Uterus (tissue), 3 donors: ENCODE measurements at regions not wholly inside any gene's neighbourhood (a gene's known extent, or its start where the extent isn't known, plus 50 kb on each side); places are given as distances from the start of the nearest gene placed in this dataset.

ENCODE experiments used
- DNase-seq, 2 donors: peaks; one replicate each; pipeline ENCODE4 v3.0.0-alpha.2; 2019 to 2020
- H3K27ac ChIP-seq, 2 donors: fragments of 200-600 bp; sonication (generic); 1 replicate in 1 of 2; 2 replicates in 1 of 2; pipeline ENCODE4 v1.5.1; 2016 to 2018
- H3K27me3 ChIP-seq, 2 donors: fragments of 200-600 bp; sonication (generic); one replicate each; pipeline ENCODE4 v1.5.1; 2018 to 2019; ENCODE audit warnings: control low read depth in 1 of 2
- H3K36me3 ChIP-seq, 2 donors: fragments of 200-600 bp; sonication (generic); one replicate each; pipeline ENCODE4 v1.5.1; 2019; ENCODE audit warnings: control low read depth in 1 of 2
- H3K4me1 ChIP-seq, 2 donors: fragments of 200-600 bp; sonication (generic); one replicate each; pipeline ENCODE4 v1.5.1; 2018 to 2019; ENCODE audit warnings: control low read depth in 1 of 2
- H3K4me3 ChIP-seq, 2 donors: fragments of 200-600 bp; sonication (generic); 1 replicate in 1 of 2; 2 replicates in 1 of 2; pipeline ENCODE4 v1.5.1; 2018 to 2019; ENCODE audit warnings: mild to moderate bottlenecking in 1 of 2
- H3K9me3 ChIP-seq, 2 donors: fragments of 200-600 bp; sonication (generic); one replicate each; pipeline ENCODE4 v1.5.1; 2019; ENCODE audit warnings: control low read depth in 1 of 2
- CTCF ChIP-seq, 4 experiments: fragments of 200-600 bp in 2 of 4; fragments of 450-650 bp in 2 of 4; sonication (generic) in 2 of 4; IDR thresholded peaks; one replicate each; pipeline ENCODE4 v1.5.1; 2016 to 2019; ENCODE audit warnings: antibody characterized with exemption in 4 of 4, mild to moderate bottlenecking in 2 of 4, moderate library complexity in 1 of 4
- POLR2A ChIP-seq, 2 donors: fragments of 450-650 bp; IDR thresholded peaks; one replicate each; pipeline ENCODE4 v1.6.1; 2016; ENCODE audit warnings: antibody characterized with exemption in 2 of 2, mild to moderate bottlenecking in 1 of 2, moderate library complexity in 1 of 2
- intact Hi-C: fragments of 100-400 bp; cut with DNase I; formaldehyde crosslinking; loops from one replicate; pipeline ENCODE4 v1.15.1; 2023; ENCODE audit warnings: low total_unique reads
- donor health status: DM: yes; HTN: yes; CAD: no.

DNA sequence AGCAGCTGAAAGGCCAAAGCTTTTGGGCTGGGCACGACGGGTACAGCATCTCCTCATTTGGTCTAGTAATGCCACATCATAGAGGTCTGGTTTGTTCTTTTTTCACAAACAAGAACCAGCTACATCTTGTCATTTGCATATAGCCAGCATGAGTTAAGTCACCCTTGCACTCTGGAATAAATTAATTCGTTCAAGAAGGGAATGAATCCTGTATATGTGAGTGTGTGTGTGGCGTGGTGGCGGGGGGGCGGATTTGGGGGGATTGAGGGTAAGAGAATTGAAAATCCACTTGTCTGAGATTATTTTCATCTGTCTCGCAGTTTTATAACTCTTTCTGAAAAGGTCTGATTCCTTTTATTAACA, 380.0 kb upstream of the CAMK1G start:
- peaks cover 0 to 5% of the 10 kb centered on the region in 2 donors for H3K4me1 ChIP-seq
- TF ChIP-seq POLR2A (IDR thresholded peaks at IDR 0.05) (no peak), CTCF (IDR thresholded peaks at IDR 0.05) (no peak)
- DNase-seq, result no peak
- H3K9me3 ChIP-seq, result no peaks in the 10 kb centered on the region
- H3K36me3 ChIP-seq, result no peaks in the 10 kb centered on the region
- intact Hi-C loops, result no loop called here
- H3K27me3 ChIP-seq, result no peaks in the 10 kb centered on the region
- H3K4me3 ChIP-seq, result no peak overlapping the region
- H3K27ac ChIP-seq, result no peak overlapping the region

DNA sequence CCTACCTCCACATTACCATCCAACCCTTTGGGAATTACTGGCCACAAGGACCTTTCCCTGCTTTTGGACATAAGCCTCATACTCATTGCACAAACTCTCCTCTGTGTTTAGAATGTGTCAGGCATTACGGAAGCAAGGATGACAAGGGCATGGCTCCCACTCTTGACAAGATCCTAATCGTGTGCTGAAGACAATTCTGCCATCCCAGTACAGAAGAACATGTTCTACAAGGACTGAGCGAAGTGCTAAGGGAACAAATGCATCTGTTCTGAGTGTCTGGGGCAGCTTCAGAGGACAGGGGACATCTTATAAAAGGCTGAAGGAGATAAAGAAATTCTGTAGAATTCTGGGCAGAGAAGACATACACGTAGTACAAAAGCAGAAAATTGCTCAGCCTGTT, 378.5 kb upstream of the CAMK1G start:
- H3K9me3 ChIP-seq, result no peaks in the 10 kb centered on the region
- peaks cover 0 to 5% of the 10 kb centered on the region in 2 donors for H3K4me1 ChIP-seq
- no peak for DNase-seq
- TF ChIP-seq CTCF (IDR thresholded peaks at IDR 0.05), result no peak
- TF ChIP-seq POLR2A (IDR thresholded peaks at IDR 0.05), result no peak
- H3K27ac ChIP-seq, result no peak overlapping the region
- H3K4me3 ChIP-seq, result no peak overlapping the region
- no peaks in the 10 kb centered on the region for H3K27me3 ChIP-seq
- intact Hi-C loops, result no loop called here
- no peaks in the 10 kb centered on the region for H3K36me3 ChIP-seq

GRCh38 chr1:209207126-209207700, 376.3 kb upstream of the CAMK1G start:
- no peak for TF ChIP-seq POLR2A (IDR thresholded peaks at IDR 0.05)
- no peak for TF ChIP-seq CTCF (IDR thresholded peaks at IDR 0.05)
- peak overlapping the region; percentile 7 to 12 for H3K4me3 ChIP-seq
- H3K27ac ChIP-seq, result no peak overlapping the region
- no peak for DNase-seq
- no peaks in the 10 kb centered on the region for H3K9me3 ChIP-seq
- intact Hi-C loops, result no loop called here
- H3K4me1 ChIP-seq, result peaks cover 0 to 5% of the 10 kb centered on the region in 2 donors
- no peaks in the 10 kb centered on the region for H3K36me3 ChIP-seq
- H3K27me3 ChIP-seq, result no peaks in the 10 kb centered on the region

GRCh38 chr1:209207701-209208286, 375.7 kb upstream of the CAMK1G start:
- Histone ChIP-seq H3K27me3 (no peaks in the 10 kb centered on the region), H3K4me3 (peak overlapping the region; percentile 7 to 12), H3K27ac (no peak overlapping the region), H3K36me3 (no peaks in the 10 kb centered on the region), H3K9me3 (no peaks in the 10 kb centered on the region), H3K4me1 (peaks cover 0 to 5% of the 10 kb centered on the region in 2 donors)
- peak; percentile 51 to 55 for DNase-seq
- TF ChIP-seq POLR2A (IDR thresholded peaks at IDR 0.05), result no peak
- TF ChIP-seq CTCF (IDR thresholded peaks at IDR 0.05), result peak; percentile 54 to 74 (median 62)
- intact Hi-C loops, result no loop called here

DNA sequence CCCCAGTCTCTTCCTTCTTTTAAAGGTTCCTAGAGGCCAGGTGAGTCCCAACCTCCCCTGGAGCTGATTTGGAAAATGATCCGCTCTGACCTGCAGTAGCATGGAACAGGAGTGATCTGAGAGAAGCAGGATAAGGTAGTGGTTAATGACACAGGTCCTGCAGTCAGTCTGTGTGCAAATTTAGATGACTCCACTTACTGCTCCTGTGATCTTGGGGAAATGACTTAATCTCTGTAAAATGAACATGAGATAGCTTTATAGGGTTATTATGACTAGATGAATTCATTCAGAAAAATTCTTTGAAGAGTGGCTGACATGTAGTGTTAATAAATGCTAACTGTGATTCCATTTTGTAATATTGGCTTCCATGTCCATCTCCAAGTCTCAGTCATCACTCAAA, 374.9 kb upstream of the CAMK1G start:
- peaks cover 0 to 5% of the 10 kb centered on the region in 2 donors for H3K4me1 ChIP-seq
- H3K36me3 ChIP-seq, result no peaks in the 10 kb centered on the region
- H3K4me3 ChIP-seq, result no peak overlapping the region
- H3K27me3 ChIP-seq, result no peaks in the 10 kb centered on the region
- intact Hi-C loops, result no loop called here
- H3K27ac ChIP-seq, result no peak overlapping the region
- TF ChIP-seq CTCF (IDR thresholded peaks at IDR 0.05), result no peak
- no peak for TF ChIP-seq POLR2A (IDR thresholded peaks at IDR 0.05)
- no peaks in the 10 kb centered on the region for H3K9me3 ChIP-seq
- DNase-seq, result no peak
